SK-N-SH treated with all-trans-retinoic acid at 6 μM for 48 hours (cell line): ENCODE measurements at regions not wholly inside any gene's neighbourhood (a gene's known extent, or its start where the extent isn't known, plus 50 kb on each side); places are given as distances from the start of the nearest gene placed in this dataset.

Experiments
- ATAC-seq: fragments of 200-7000 bp; cut with Tn5 transposase; 3 replicates; pipeline ENCODE4 v1.9.1; 2020; ENCODE audit warnings: mild to moderate bottlenecking, moderate library complexity
- ARNTL ChIP-seq: fragments of 450-650 bp; formaldehyde crosslinking; IDR thresholded peaks from 2 replicates; pipeline ENCODE4 v1.5.0; 2020; ENCODE audit warnings: low read depth, mild to moderate bottlenecking, moderate library complexity, borderline replicate concordance
- BACH2 ChIP-seq: fragments of 250-450 bp; sonication (Bioruptor Pico); IDR thresholded peaks from 2 replicates; pipeline ENCODE4 v1.9.0; 2021; ENCODE audit warnings: mild to moderate bottlenecking, borderline replicate concordance
- ESRRG ChIP-seq: fragments of 250-450 bp; sonication (Bioruptor Pico); IDR thresholded peaks from 2 replicates; pipeline ENCODE4 v1.6.1; 2021; ENCODE audit warnings: mild to moderate bottlenecking
- GLIS3 ChIP-seq: fragments of 250-450 bp; sonication (Bioruptor Pico); IDR thresholded peaks from 2 replicates; pipeline ENCODE4 v1.5.0; 2020; ENCODE audit warnings: mild to moderate bottlenecking, moderate library complexity
- ISL1 ChIP-seq: fragments of 250-450 bp; sonication (Bioruptor Pico); IDR thresholded peaks from 2 replicates; pipeline ENCODE4 v2.1.2; 2022; ENCODE audit warnings: mild to moderate bottlenecking, moderate library complexity
- OSR1 ChIP-seq: fragments of 250-450 bp; sonication (Bioruptor Pico); IDR thresholded peaks from 2 replicates; pipeline ENCODE4 v1.8.0; 2022; ENCODE audit warnings: moderate library complexity, mild to moderate bottlenecking, inconsistent platforms
- POU6F1 ChIP-seq: fragments of 250-450 bp; sonication (Bioruptor Pico); IDR thresholded peaks from 2 replicates; pipeline ENCODE4 v1.8.0; 2021; ENCODE audit warnings: low read depth, mild to moderate bottlenecking, moderate library complexity, borderline replicate concordance
- SNAI2 ChIP-seq: fragments of 250-450 bp; sonication (Bioruptor Pico); IDR thresholded peaks from 2 replicates; pipeline ENCODE4 v1.5.0; 2020; ENCODE audit warnings: mild to moderate bottlenecking, moderate library complexity
- TCF4 ChIP-seq: fragments of 250-450 bp; sonication (Bioruptor Pico); IDR thresholded peaks from 2 replicates; pipeline ENCODE4 v1.8.0; 2021; ENCODE audit warnings: mild to moderate bottlenecking, moderate library complexity, borderline replicate concordance
- TSHZ2 ChIP-seq: fragments of 250-450 bp; sonication (Bioruptor Pico); IDR thresholded peaks from 2 replicates; pipeline ENCODE4 v1.5.0; 2020; ENCODE audit warnings: mild to moderate bottlenecking, moderate library complexity
- ZC3H10 ChIP-seq: fragments of 250-450 bp; sonication (Bioruptor Pico); IDR thresholded peaks from 2 replicates; pipeline ENCODE4 v1.5.1; 2021; ENCODE audit warnings: mild to moderate bottlenecking, moderate library complexity
- ZFP3 ChIP-seq: fragments of 250-450 bp; sonication (Bioruptor Pico); IDR thresholded peaks from 2 replicates; pipeline ENCODE4 v1.5.0; 2020; ENCODE audit warnings: mild to moderate bottlenecking, moderate library complexity
- ZFP30 ChIP-seq: fragments of 450-650 bp; formaldehyde crosslinking; IDR thresholded peaks from 2 replicates; pipeline ENCODE4 v1.5.0; 2022; ENCODE audit warnings: mild to moderate bottlenecking, moderate library complexity
- ZNF70 ChIP-seq: fragments of 450-650 bp; formaldehyde crosslinking; IDR thresholded peaks from 2 replicates; pipeline ENCODE4 v1.5.0; 2020; ENCODE audit warnings: mild to moderate bottlenecking, moderate library complexity
- ZNF8 ChIP-seq: fragments of 450-650 bp; formaldehyde crosslinking; IDR thresholded peaks from 2 replicates; pipeline ENCODE4 v1.5.0; 2020; ENCODE audit warnings: mild to moderate bottlenecking, moderate library complexity
- TF ChIP-seq, protein P1 (sequence below): fragments of 250-450 bp; sonication (Bioruptor Pico); IDR thresholded peaks from 2 replicates; pipeline ENCODE4 v1.5.1; 2020; ENCODE audit warnings: low read depth, mild to moderate bottlenecking, moderate library complexity

DNA sequence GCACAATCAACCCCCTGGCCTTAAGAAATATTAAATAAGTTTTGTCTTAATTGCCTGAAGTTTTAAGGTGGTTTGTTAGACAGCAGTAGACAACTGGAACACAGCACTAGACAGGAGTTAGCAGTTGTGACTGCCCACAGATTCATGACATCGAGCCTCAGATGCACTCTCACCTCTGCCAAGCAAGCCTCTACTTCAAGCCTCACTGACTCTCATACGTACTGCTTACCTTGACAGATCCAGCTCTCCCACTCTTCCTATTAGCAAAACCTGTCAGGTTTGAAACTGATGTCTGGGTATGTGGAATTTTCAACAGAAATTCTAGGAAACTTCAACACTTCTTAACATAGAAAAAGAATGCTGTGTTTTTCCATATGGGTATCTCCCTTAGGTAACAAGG lies 382.9 kb upstream of the DPH6 start (continued):
- TF ChIP-seq TSHZ2, result no peak
- no peak for TF ChIP-seq ESRRG
- TF ChIP-seq BACH2 (CRISPR knock-in tag), result no peak

GRCh38 chr15:35929740-35930444 lies 383.9 kb upstream of the DPH6 start:
- ATAC-seq, result no peak

DNA sequence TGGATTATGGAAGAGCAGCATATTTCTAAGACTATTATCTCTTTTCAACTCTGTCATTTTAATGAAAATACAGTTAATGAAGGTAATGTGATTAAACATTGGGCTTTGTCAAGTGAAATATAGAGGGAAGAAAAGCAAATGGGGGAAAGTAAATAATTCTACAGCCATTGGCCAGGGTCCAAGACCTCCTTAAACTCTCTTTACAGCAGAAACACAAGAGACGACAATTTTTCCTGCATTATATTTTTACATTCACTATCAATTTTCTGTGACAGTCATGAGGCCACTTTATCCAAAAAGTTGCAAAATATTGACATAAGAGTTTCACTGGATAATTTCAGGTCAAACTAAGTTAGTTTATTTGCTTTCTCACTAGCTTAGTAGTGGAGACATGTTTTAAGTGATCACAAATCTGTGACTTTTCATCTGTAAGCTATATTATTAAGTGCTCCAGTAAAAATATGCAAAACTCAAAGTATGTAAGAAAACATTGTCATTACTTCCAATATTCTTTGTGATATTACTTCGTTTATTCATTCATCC lies 385.9 kb upstream of the DPH6 start:
- TF ChIP-seq ISL1 (CRISPR knock-in tag), result no peak
- no peak for TF ChIP-seq SNAI2 (CRISPR knock-in tag)
- no peak for TF ChIP-seq OSR1 (CRISPR knock-in tag)
- no peak for TF ChIP-seq GLIS3 (CRISPR knock-in tag)
- TF ChIP-seq ZFP30 (CRISPR knock-in tag), result no peak
- no peak for TF ChIP-seq TCF4 (CRISPR knock-in tag)
- no peak for TF ChIP-seq POU6F1 (CRISPR knock-in tag)
- TF ChIP-seq ZFP3, result no peak
- no peak for TF ChIP-seq ESRRG
- no peak for ATAC-seq

More at GRCh38 chr15:35929740-35930444, 383.9 kb upstream of the DPH6 start:
- TF ChIP-seq TSHZ2 (no peak), ZNF70 (CRISPR knock-in tag) (no peak), ZC3H10 (CRISPR knock-in tag) (no peak)

DNA sequence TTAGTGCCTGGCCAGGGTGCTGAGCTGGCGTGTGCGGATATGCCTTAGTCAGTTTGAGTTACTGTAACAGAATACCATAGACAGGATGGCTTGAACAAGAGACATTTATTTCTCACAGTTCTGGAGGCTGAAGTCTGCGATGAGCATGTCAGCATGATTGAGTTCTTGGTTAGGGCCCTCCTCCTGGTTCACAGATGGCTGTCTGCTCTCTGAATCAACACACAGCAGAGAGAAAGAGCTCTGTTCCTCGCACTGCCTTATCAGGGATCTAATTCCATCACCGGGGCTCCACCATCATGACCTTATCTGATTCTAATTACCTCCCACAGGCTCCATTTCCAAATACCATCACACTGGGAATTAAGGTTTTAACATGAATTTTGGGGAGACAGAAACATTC lies 386.6 kb upstream of the DPH6 start:
- TF ChIP-seq SNAI2 (CRISPR knock-in tag), result no peak
- TF ChIP-seq ZFP3, result no peak
- TF ChIP-seq GLIS3 (CRISPR knock-in tag), result no peak
- no peak for TF ChIP-seq BACH2 (CRISPR knock-in tag)
- TF ChIP-seq ISL1 (CRISPR knock-in tag), result no peak
- no peak for TF ChIP-seq ZNF8 (CRISPR knock-in tag)
- peak; percentile 76; the same call in 1 of the 2 replicates for TF ChIP-seq TCF4 (CRISPR knock-in tag)
- TF ChIP-seq TSHZ2, result peak; percentile 68; the same call in 1 of the 2 replicates
- TF ChIP-seq, protein P1, sequence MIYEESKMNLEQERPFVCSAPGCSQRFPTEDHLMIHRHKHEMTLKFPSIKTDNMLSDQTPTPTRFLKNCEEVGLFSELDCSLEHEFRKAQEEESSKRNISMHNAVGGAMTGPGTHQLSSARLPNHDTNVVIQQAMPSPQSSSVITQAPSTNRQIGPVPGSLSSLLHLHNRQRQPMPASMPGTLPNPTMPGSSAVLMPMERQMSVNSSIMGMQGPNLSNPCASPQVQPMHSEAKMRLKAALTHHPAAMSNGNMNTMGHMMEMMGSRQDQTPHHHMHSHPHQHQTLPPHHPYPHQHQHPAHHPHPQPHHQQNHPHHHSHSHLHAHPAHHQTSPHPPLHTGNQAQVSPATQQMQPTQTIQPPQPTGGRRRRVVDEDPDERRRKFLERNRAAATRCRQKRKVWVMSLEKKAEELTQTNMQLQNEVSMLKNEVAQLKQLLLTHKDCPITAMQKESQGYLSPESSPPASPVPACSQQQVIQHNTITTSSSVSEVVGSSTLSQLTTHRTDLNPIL (CRISPR knock-in tag), result no peak
- no peak for TF ChIP-seq ZNF70 (CRISPR knock-in tag)
- no peak for TF ChIP-seq ARNTL
- ATAC-seq, result peak; percentile 62
